Stimulated activated CD8-positive, alpha-beta memory T cell treated with anti-CD3 and anti-CD28 coated beads, Interleukin-2, amount 100 ng/mL, for 1 hour (primary cell): ENCODE measurements at regions not wholly inside any gene's neighbourhood (a gene's known extent, or its start where the extent isn't known, plus 50 kb on each side); places are given as distances from the start of the nearest gene placed in this dataset.
"Not testable (repeated sequence)": the region's sequence is repeated elsewhere in the genome, so short reads cannot be mapped to it uniquely, and the experiment has no call there.

Experiments
- DNase-seq, 2 donors: peaks; one replicate each; pipeline ENCODE4 v3.0.0-alpha.2; 2020; ENCODE audit warnings: low read depth in 2 of 2

- DNase-seq = no peak
Measured at GRCh38 chr2:160550048-160550447, 56.4 kb upstream of the RBMS1 start.

- DNase-seq = no peak
Measured at GRCh38 chr2:160551259-160551658, 57.7 kb upstream of the RBMS1 start.

- no peak for DNase-seq
Measured at GRCh38 chr2:160555420-160556071, 61.9 kb upstream of the RBMS1 start.

GRCh38 chr2:160557903-160558302 lies 64.3 kb upstream of the RBMS1 start:
- no peak for DNase-seq

GRCh38 chr2:160558531-160558930 lies 64.9 kb upstream of the RBMS1 start:
- DNase-seq = no peak

GRCh38 chr2:160561551-160562295 lies 68.1 kb upstream of the RBMS1 start:
- DNase-seq = no peak

- no peak for DNase-seq
Measured at GRCh38 chr2:160562730-160563129, 69.1 kb upstream of the RBMS1 start.

GRCh38 chr2:160564591-160564990 lies 71.0 kb upstream of the RBMS1 start:
- DNase-seq = no peak

GRCh38 chr2:160565099-160565845 lies 71.7 kb upstream of the RBMS1 start:
- DNase-seq = no peak

- DNase-seq = no peak
Measured at GRCh38 chr2:160566717-160567116, 73.1 kb upstream of the RBMS1 start.

GRCh38 chr2:160568856-160569255 lies 75.2 kb upstream of the RBMS1 start:
- DNase-seq = no peak

GRCh38 chr2:160570376-160570775 lies 76.8 kb upstream of the RBMS1 start:
- DNase-seq = no peak

- no peak for DNase-seq
Measured at GRCh38 chr2:160574468-160575140, 81.0 kb upstream of the RBMS1 start.

GRCh38 chr2:160575368-160575767 lies 81.8 kb upstream of the RBMS1 start:
- no peak for DNase-seq

- DNase-seq = no peak
Measured at GRCh38 chr2:160576054-160576499, 82.5 kb upstream of the RBMS1 start.

- not testable (repeated sequence) for DNase-seq
Measured at GRCh38 chr2:160577081-160577480, 83.5 kb upstream of the RBMS1 start.

GRCh38 chr2:160581035-160581434 lies 87.4 kb upstream of the RBMS1 start:
- no peak for DNase-seq

- no peak for DNase-seq
Measured at GRCh38 chr2:160581448-160581847, 87.8 kb upstream of the RBMS1 start.

- no peak for DNase-seq
Measured at GRCh38 chr2:160582081-160582480, 88.5 kb upstream of the RBMS1 start.

GRCh38 chr2:160582490-160583145 lies 89.0 kb upstream of the RBMS1 start:
- no peak for DNase-seq

GRCh38 chr2:160583146-160583535 lies 89.5 kb upstream of the RBMS1 start:
- DNase-seq = no peak
